ENCODE measurements at regions not wholly inside any gene's neighbourhood (a gene's known extent, or its start where the extent isn't known, plus 50 kb on each side); places are given as distances from the start of the nearest gene placed in this dataset.

- no peak for TF ChIP-seq ARNT (IDR thresholded peaks at IDR 0.05)
- TF ChIP-seq MAFF (IDR thresholded peaks at IDR 0.05; ENCODE audit: low read depth, low read length) = no peak
- 0 out of 2 replicates have a peak, but pooled peaks have one; percentile 14 for TF ChIP-seq ARID5B (CRISPR knock-in tag; IDR thresholded peaks at IDR 0.05)
- no peak for TF ChIP-seq FOXA1 (IDR thresholded peaks at IDR 0.05)
- 0 out of 2 replicates have a peak, but pooled peaks have one; percentile 15 for TF ChIP-seq FOXA1 (CRISPR knock-in tag; IDR thresholded peaks at IDR 0.05)
- no peak for TF ChIP-seq PHF8 (CRISPR knock-in tag; IDR thresholded peaks at IDR 0.05)
- no peak for TF ChIP-seq POLR2AphosphoS2 (IDR thresholded peaks at IDR 0.05; ENCODE audit: low read depth, low read length)
- TF ChIP-seq HMGXB4 (CRISPR knock-in tag; IDR thresholded peaks at IDR 0.05; ENCODE audit: borderline replicate concordance in 1 of 2, low read depth in 1 of 2) = no peak
- 0 out of 2 replicates have a peak, but pooled peaks have one; percentile 55 for TF ChIP-seq HMG20B (CRISPR knock-in tag; conservative IDR thresholded peaks at IDR 0.05)
- TF ChIP-seq RFX1 (IDR thresholded peaks at IDR 0.05) = no peak
- TF ChIP-seq ZNF326 (CRISPR knock-in tag; IDR thresholded peaks at IDR 0.05; ENCODE audit: borderline replicate concordance) = no peak
- no peak for TF ChIP-seq ZNF773 (CRISPR knock-in tag; IDR thresholded peaks at IDR 0.05; ENCODE audit: borderline replicate concordance)
- no peak for TF ChIP-seq ZFP1 (CRISPR knock-in tag; IDR thresholded peaks at IDR 0.05)
- no peak for TF ChIP-seq ZNF335 (CRISPR knock-in tag; IDR thresholded peaks at IDR 0.05)
- TF ChIP-seq THAP9 (CRISPR knock-in tag; IDR thresholded peaks at IDR 0.05; ENCODE audit: borderline replicate concordance) = no peak
- TF ChIP-seq MEF2D (CRISPR knock-in tag; IDR thresholded peaks at IDR 0.05) = no peak
- TF ChIP-seq HHEX (CRISPR knock-in tag; IDR thresholded peaks at IDR 0.05) = peak; percentile 46; the same call in 1 of the 2 replicates
Measured at GRCh38 chr6:2563635-2564034, 187.1 kb downstream of the MYLK4 start (continued).
